Fibroblast of skin of back (primary cell): ENCODE measurements at regions not wholly inside any gene's neighbourhood (a gene's known extent, or its start where the extent isn't known, plus 50 kb on each side); places are given as distances from the start of the nearest gene placed in this dataset.
"Not testable (repeated sequence)": the region's sequence is repeated elsewhere in the genome, so short reads cannot be mapped to it uniquely, and the experiment has no call there.

ENCODE experiments used
- DNase-seq: peaks from one replicate; pipeline ENCODE4 v3.0.0-alpha.2; 2013

- DNase-seq = no peak
Observed at GRCh38 chr2:242054406-242054805, 184.9 kb downstream of the RTP5 start.

GRCh38 chr2:242054881-242055801, 185.6 kb downstream of the RTP5 start:
- no peak for DNase-seq

GRCh38 chr2:242056026-242056425, 186.5 kb downstream of the RTP5 start:
- DNase-seq = no peak

GRCh38 chr2:242056785-242057184, 187.3 kb downstream of the RTP5 start:
- DNase-seq = no peak

GRCh38 chr2:242057379-242058040, 188.0 kb downstream of the RTP5 start:
- DNase-seq = no peak

- DNase-seq = no peak
Observed at GRCh38 chr2:242058116-242058680, 188.7 kb downstream of the RTP5 start.

- DNase-seq = no peak
Observed at GRCh38 chr2:242059566-242059965, 190.0 kb downstream of the RTP5 start.

GRCh38 chr2:242060212-242060835, 190.8 kb downstream of the RTP5 start:
- peak; percentile 74 for DNase-seq

- DNase-seq = not testable (repeated sequence)
Observed at GRCh38 chr2:242061930-242062329, 192.4 kb downstream of the RTP5 start.

GRCh38 chr2:242063436-242063835, 193.9 kb downstream of the RTP5 start:
- DNase-seq = no peak

GRCh38 chr2:242063850-242064249, 194.3 kb downstream of the RTP5 start:
- peak; percentile 30 for DNase-seq

GRCh38 chr2:242064364-242065250, 195.1 kb downstream of the RTP5 start:
- DNase-seq = no peak

- DNase-seq = no peak
Observed at GRCh38 chr2:242065426-242065825, 195.9 kb downstream of the RTP5 start.

- DNase-seq = no peak
Observed at GRCh38 chr2:242069018-242069417, 199.5 kb downstream of the RTP5 start.

- peak; percentile 73 for DNase-seq
Observed at GRCh38 chr2:242069938-242070395, 200.4 kb downstream of the RTP5 start.

- DNase-seq = not testable (repeated sequence)
Observed at GRCh38 chr2:242070726-242071125, 201.2 kb downstream of the RTP5 start.

- not testable (repeated sequence) for DNase-seq
Observed at GRCh38 chr2:242071377-242071776, 201.8 kb downstream of the RTP5 start.

- DNase-seq = not testable (repeated sequence)
Observed at GRCh38 chr2:242071936-242072335, 202.4 kb downstream of the RTP5 start.

GRCh38 chr2:242075168-242075567, 205.6 kb downstream of the RTP5 start:
- peak; percentile 80 for DNase-seq

GRCh38 chr2:242075696-242076095, 206.2 kb downstream of the RTP5 start:
- peak; percentile 27 for DNase-seq

GRCh38 chr2:242076184-242076583, 206.7 kb downstream of the RTP5 start:
- not testable (repeated sequence) for DNase-seq

- DNase-seq = not testable (repeated sequence)
Observed at GRCh38 chr2:242078426-242078825, 208.9 kb downstream of the RTP5 start.
